GM19023 (cell line): ENCODE measurements at regions not wholly inside any gene's neighbourhood (a gene's known extent, or its start where the extent isn't known, plus 50 kb on each side); places are given as distances from the start of the nearest gene placed in this dataset.
"Not testable (repeated sequence)": the region's sequence is repeated elsewhere in the genome, so short reads cannot be mapped to it uniquely, and the experiment has no call there.

Experiments
- ATAC-seq: cut with Tn5 transposase; IDR thresholded peaks from one replicate; pipeline ENCODE4 v1.9.1; 2021; ENCODE audit warnings: mild to moderate bottlenecking, moderate library complexity; ENCODE audit not compliant: unreplicated experiment

GRCh38 chr14:85883966-85884365 is 354.0 kb downstream of the FLRT2 start:
- ATAC-seq: no peak

- ATAC-seq: no peak
Observed at GRCh38 chr14:85883101-85883500, 353.2 kb downstream of the FLRT2 start.

DNA sequence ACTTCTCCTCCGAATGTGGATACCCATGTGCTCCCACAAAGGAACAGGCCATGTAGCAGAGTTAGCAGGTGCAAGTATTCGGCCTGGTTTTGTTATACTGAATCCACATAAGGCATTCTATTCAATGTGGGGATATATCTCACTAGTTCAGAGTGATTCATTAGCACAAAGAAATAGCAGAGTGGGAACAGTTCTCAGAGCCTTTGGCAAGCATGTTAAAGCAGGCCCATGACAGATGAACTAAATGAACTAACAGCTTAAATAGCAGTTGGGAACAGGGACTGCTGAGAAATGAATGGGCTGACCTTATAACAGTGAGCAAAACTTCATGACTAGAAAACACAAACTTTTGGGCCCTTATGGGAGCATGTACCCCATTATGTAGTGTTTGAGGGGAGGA is 352.0 kb downstream of the FLRT2 start:
- no peak for ATAC-seq

DNA sequence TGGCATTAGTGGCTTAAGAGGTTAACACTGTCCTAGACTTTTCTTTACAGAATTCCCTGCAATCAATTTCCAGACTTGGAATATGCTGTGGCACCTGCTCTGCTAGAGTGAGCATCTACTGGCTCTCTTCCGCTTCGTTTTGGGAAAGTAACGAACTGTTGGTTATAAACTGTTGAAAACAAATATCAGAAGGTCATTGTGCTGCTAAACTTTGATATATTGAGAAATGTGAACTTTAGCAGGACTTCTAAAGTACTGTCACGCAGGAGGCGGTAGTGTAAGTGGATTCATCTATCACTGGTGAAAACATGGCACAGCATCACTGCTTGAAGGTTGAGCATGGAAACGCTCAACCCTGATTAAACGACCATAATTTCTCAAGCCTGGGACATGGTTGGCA is 348.9 kb downstream of the FLRT2 start:
- no peak for ATAC-seq

DNA sequence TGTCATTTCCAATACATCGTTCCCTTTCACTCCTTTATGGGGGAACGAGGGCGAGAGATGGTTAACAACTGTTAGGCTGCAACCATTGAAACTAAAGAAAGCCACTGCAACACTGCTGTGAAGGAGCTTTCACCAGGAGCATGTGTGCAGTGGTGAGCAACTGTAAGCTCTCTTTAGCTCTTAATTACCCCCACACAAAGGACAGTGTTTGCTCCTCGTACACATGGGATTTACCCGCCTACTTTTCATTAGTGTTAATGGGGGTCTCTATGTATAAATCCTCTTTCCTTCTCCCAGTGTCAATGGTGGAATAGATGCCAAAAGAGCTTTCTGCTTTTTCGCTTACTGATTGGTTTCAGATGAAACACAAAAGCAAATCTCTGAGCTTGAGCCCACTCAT is 343.1 kb downstream of the FLRT2 start:
- ATAC-seq: no peak

GRCh38 chr14:85867450-85867849 is 337.5 kb downstream of the FLRT2 start:
- no peak for ATAC-seq

DNA sequence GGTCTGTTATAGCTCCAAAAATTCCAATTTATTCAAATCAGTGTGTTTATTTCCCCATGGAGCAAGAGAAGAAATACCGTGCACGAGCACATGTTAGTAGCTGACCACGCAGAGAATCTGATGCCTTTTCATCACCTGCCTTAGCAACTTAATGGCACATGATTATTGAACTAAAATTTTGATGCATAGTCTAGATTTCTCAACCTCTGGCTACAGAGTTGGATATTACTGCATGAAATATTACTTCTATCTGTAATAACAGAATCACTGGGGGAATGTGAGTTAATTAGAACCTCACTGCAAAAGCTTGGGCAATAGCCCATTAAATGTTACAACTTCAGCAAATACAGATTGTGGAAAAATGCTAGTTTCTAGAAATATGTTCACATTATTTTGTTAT is 335.8 kb downstream of the FLRT2 start:
- ATAC-seq: no peak

- no peak for ATAC-seq
Observed at GRCh38 chr14:85858634-85859033, 328.7 kb downstream of the FLRT2 start.

DNA sequence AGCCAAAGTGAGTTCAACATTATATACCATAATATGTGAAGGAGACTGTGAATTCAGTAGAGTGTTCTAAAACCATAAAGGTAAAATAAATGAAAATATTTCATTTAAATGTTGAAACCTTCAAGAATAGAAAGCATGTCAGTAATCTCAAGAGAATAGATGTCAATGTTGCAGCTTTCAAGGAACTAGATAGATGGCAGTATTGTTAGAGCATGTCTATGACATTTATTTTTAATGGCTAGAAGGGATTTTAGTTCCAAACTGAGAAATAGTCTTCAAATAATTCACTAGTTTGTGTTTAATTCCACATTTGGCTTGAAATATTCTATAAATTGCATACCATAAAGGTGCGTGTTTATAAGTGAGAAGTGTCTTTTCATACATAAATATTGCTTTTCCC is 326.5 kb downstream of the FLRT2 start:
- ATAC-seq: no peak

DNA sequence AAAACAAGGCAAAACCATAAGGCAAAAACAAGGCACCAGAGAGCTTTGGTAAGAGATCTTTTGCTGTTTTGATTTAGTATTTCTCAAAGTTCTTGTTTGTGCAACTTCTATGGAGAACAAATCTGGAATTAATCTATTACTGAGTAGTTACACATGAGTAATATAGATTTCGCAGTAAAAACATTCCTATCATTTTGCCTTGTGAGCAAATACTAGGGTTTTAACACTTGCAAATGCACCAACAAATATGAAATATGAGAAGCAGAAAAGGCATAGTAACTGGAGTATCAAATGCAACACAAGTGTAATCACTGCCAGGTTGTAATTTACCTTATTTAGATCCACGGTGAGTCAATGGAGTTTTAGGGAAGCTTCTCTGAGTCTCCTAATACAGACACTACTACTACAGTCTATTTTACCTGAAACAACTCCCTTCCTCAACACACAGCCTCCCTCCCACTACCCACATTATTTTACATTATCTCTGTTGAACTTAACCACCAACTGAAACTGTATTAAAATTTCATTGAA is 324.1 kb downstream of the FLRT2 start:
- no peak for ATAC-seq

GRCh38 chr14:85852906-85853305 is 323.0 kb downstream of the FLRT2 start:
- no peak for ATAC-seq

GRCh38 chr14:85852123-85852522 is 322.2 kb downstream of the FLRT2 start:
- ATAC-seq: not testable (repeated sequence)

- ATAC-seq: not testable (repeated sequence)
Observed at GRCh38 chr14:85830549-85830948, 300.6 kb downstream of the FLRT2 start.

GRCh38 chr14:85829601-85830000 is 299.7 kb downstream of the FLRT2 start:
- not testable (repeated sequence) for ATAC-seq

DNA sequence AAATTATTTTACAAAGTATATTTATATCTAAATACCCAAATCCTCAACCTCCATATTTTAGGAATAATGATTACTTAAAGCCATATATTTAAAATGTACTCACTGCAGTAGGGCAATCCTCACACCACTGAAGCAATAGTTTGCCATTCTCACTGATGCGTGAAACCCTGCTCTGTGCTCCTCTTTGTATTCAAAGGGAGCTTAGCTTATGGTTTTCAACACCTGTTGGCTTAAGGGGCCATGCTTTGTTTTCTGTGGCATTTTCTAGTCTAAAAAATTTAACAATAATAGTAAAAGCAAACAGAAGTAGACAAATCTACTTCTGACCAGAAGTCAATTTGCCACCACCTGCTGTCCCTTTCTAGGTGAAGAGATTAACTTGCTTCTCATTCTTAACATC is 294.6 kb downstream of the FLRT2 start:
- no peak for ATAC-seq

DNA sequence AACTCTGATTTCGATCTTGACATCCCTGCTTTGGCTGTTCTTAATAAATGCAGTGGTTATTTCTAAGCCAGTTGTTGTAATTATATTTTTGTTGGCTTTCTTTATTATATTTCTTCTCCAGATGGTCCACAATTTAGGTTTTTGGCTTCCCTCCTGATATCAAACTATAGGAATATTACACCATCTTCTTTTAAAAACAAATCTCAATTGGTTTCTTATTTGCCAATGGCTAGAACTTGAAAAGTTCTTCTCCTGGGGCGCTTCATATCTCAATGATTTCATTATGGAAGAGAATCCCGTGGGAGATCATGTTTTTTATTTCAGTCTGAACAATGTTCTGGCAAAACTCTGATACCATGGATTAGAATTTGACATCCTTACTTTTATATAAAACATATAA is 292.3 kb downstream of the FLRT2 start:
- no peak for ATAC-seq

GRCh38 chr14:85817430-85817829 is 287.5 kb downstream of the FLRT2 start:
- ATAC-seq: no peak

DNA sequence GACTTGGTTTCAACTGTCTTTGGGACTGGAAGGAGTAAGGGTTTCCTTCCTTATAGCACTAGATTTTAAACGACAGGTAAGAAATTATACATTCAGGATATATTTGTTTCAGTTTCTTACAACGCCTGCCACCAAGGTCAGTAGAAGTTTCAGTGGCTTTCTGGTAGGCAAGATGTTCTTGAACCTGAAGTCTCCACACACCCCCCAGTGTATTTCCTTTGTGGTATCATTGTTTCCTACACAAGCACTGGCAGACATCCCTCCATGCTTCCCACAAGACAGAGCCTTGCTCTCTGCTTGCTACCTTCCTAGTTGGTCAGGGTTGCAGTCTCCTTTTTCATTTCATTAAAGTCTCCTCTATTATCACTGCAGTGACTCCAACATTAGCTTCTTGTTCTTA is 283.1 kb downstream of the FLRT2 start:
- no peak for ATAC-seq

- no peak for ATAC-seq
Observed at GRCh38 chr14:85811340-85811739, 281.4 kb downstream of the FLRT2 start.

- ATAC-seq: no peak
Observed at GRCh38 chr14:85799668-85800067, 269.7 kb downstream of the FLRT2 start.

DNA sequence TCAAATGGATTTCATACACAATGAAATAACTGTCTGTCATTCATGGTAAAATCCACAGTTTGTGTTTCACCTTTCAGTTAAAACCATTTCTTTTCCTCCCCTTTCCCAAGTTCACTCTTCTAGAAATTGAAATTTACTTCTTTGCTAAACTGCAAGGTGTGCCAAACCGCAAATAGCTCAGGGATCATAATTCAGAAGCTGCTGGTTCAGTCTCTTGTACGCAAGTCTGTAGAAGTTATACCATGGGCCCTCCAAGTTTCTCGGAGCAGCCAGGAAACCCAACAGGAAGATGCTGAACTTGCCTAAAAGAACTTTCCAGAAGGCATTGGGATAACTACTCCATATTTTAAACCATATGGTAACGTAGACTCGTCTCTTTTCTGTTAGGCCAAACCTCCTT is 268.9 kb downstream of the FLRT2 start:
- ATAC-seq: no peak

GRCh38 chr14:85793533-85793932 is 263.6 kb downstream of the FLRT2 start:
- ATAC-seq: no peak

- ATAC-seq: no peak
Observed at GRCh38 chr14:85789506-85789905, 259.6 kb downstream of the FLRT2 start.
